ENCODE measurements at regions not wholly inside any gene's neighbourhood (a gene's known extent, or its start where the extent isn't known, plus 50 kb on each side); places are given as distances from the start of the nearest gene placed in this dataset.

DNA sequence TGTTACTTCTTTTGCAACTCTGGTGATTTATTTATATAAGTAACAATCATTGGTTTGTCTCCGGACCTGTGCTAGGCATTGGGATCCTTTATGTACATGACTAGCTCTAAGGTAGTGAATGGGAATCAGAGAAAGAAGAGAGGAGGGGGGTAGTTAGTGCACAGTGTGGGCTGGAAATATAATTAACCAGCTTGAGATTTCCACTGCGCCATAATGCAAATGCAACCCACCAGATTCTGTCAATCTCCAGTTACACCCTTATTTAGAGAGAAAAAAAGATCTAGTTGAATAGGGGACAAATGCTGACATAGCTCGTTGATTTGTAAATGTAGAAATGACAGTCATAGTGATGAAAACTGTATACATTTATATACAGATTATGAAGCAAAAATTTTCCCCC, 342.2 kb upstream of the SLC30A5 start:
- no peak overlapping the region for H3K4me3 ChIP-seq (ENCODE audit: low read depth, low read length)
- no peak for DNase-seq (ENCODE audit: low read depth)
- no peak for TF ChIP-seq CTCF (IDR thresholded peaks at IDR 0.05; ENCODE audit: low read depth, low read length)
- TF ChIP-seq MAX (IDR thresholded peaks at IDR 0.05; ENCODE audit: low read depth, low read length): no peak
- TF ChIP-seq MYC (IDR thresholded peaks at IDR 0.05; ENCODE audit: low read depth, low read length): no peak
- no peak for TF ChIP-seq POLR2A (IDR thresholded peaks at IDR 0.05; ENCODE audit: extremely low read depth, insufficient read length)

GRCh38 chr5:68754536-68754935, 339.3 kb upstream of the SLC30A5 start:
- H3K4me3 ChIP-seq (ENCODE audit: low read depth, low read length): no peak overlapping the region
- DNase-seq (ENCODE audit: low read depth): no peak
- TF ChIP-seq CTCF (IDR thresholded peaks at IDR 0.05; ENCODE audit: low read depth, low read length) (no peak), MAX (IDR thresholded peaks at IDR 0.05; ENCODE audit: low read depth, low read length) (no peak), POLR2A (IDR thresholded peaks at IDR 0.05; ENCODE audit: extremely low read depth, insufficient read length) (no peak), MYC (IDR thresholded peaks at IDR 0.05; ENCODE audit: low read depth, low read length) (no peak)

- TF ChIP-seq MAX (IDR thresholded peaks at IDR 0.05; ENCODE audit: low read depth, low read length) (no peak), POLR2A (IDR thresholded peaks at IDR 0.05; ENCODE audit: extremely low read depth, insufficient read length) (no peak), MYC (IDR thresholded peaks at IDR 0.05; ENCODE audit: low read depth, low read length) (no peak), CTCF (IDR thresholded peaks at IDR 0.05; ENCODE audit: low read depth, low read length) (no peak)
Measured at GRCh38 chr5:68755293-68755692, 338.5 kb upstream of the SLC30A5 start.

DNA sequence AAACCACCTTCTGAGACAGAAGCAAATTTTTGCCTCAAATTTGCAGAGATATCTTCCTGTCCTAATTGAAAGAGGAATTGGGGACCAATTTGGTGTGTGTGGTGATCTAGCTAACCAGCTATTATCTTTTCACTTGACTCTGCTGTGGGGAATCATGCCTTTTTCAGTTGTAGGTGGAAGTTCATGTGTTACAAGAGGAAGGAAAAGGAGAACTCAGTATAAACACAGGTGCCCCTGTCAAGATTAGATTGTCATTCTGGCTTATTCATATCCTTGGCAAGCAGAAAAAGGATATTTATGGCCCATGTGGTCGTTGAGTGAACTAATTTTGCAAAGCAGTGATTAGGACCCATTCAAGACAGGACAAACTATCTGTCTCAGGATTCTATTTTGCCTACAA, 336.8 kb upstream of the SLC30A5 start:
- TF ChIP-seq MAX (IDR thresholded peaks at IDR 0.05; ENCODE audit: low read depth, low read length): no peak
- H3K4me3 ChIP-seq (ENCODE audit: low read depth, low read length): no peak overlapping the region
- DNase-seq (ENCODE audit: low read depth): no peak

More at GRCh38 chr5:68755293-68755692, 338.5 kb upstream of the SLC30A5 start:
- DNase-seq (ENCODE audit: low read depth): no peak
- H3K4me3 ChIP-seq (ENCODE audit: low read depth, low read length): no peak overlapping the region

GRCh38 chr5:68757626-68758212, 336.1 kb upstream of the SLC30A5 start:
- H3K4me3 ChIP-seq (ENCODE audit: low read depth, low read length): no peak overlapping the region
- DNase-seq (ENCODE audit: low read depth): no peak
- TF ChIP-seq MYC (IDR thresholded peaks at IDR 0.05; ENCODE audit: low read depth, low read length) (no peak), POLR2A (IDR thresholded peaks at IDR 0.05; ENCODE audit: extremely low read depth, insufficient read length) (no peak), MAX (IDR thresholded peaks at IDR 0.05; ENCODE audit: low read depth, low read length) (no peak), CTCF (IDR thresholded peaks at IDR 0.05; ENCODE audit: low read depth, low read length) (no peak)

GRCh38 chr5:68759593-68759992, 334.2 kb upstream of the SLC30A5 start:
- DNase-seq (ENCODE audit: low read depth): no peak
- no peak for TF ChIP-seq POLR2A (IDR thresholded peaks at IDR 0.05; ENCODE audit: extremely low read depth, insufficient read length)
- TF ChIP-seq CTCF (IDR thresholded peaks at IDR 0.05; ENCODE audit: low read depth, low read length): no peak
- TF ChIP-seq MAX (IDR thresholded peaks at IDR 0.05; ENCODE audit: low read depth, low read length): no peak
- no peak for TF ChIP-seq MYC (IDR thresholded peaks at IDR 0.05; ENCODE audit: low read depth, low read length)
- no peak overlapping the region for H3K4me3 ChIP-seq (ENCODE audit: low read depth, low read length)
